Prostate gland (tissue), 2 donors: ENCODE measurements at regions not wholly inside any gene's neighbourhood (a gene's known extent, or its start where the extent isn't known, plus 50 kb on each side); places are given as distances from the start of the nearest gene placed in this dataset.

ENCODE experiments used
- DNase-seq: peaks from one replicate; pipeline ENCODE4 v3.0.0-alpha.2; 2019; ENCODE audit warnings: low spot score
- H3K27ac ChIP-seq, 2 donors: fragments of 200-600 bp; sonication (generic); 2 replicates each; pipeline ENCODE4 v1.5.1; 2017 to 2019
- H3K27me3 ChIP-seq: fragments of 200-600 bp; sonication (generic); replicated peaks from 2 replicates; pipeline ENCODE4 v1.5.1; 2019; ENCODE audit not compliant: insufficient read depth
- H3K36me3 ChIP-seq, 2 donors: fragments of 200-600 bp; sonication (generic); 1 replicate in 1 of 2; 2 replicates in 1 of 2; pipeline versions ENCODE4 v1.5.1 to v1.8.1; 2017 to 2019
- H3K4me1 ChIP-seq: fragments of 200-600 bp; sonication (generic); replicated peaks from 2 replicates; pipeline ENCODE4 v1.5.1; 2019
- H3K4me3 ChIP-seq, 2 donors: fragments of 200-600 bp; sonication (generic); 2 replicates each; pipeline ENCODE4 v1.5.1; 2017 to 2019
- H3K9me3 ChIP-seq: fragments of 200-600 bp; sonication (generic); 2 replicates; pipeline ENCODE4 v1.5.1; 2017
- POLR2A ChIP-seq: fragments of 450-650 bp; IDR thresholded peaks from one replicate; pipeline ENCODE4 v1.6.1; 2016; ENCODE audit warnings: antibody characterized with exemption, mild to moderate bottlenecking
- POLR2AphosphoS5 ChIP-seq: sonication (generic); formaldehyde crosslinking; IDR thresholded peaks from one replicate; pipeline ENCODE4 v1.6.1; 2017; ENCODE audit warnings: antibody characterized with exemption
- WGBS: methylation state at CpG from one replicate; pipeline ENCODE4 v1.1.5; 2018; 5-methylcytosine and 5-hydroxymethylcytosine counted together
- intact Hi-C: fragments of 100-400 bp; cut with DNase I; formaldehyde crosslinking; loops from one replicate; pipeline ENCODE4 v1.14.2; 2022
- TF ChIP-seq, protein P1 (sequence below), 4 experiments: fragments of 200-600 bp in 2 of 4; fragments of 450-650 bp in 2 of 4; sonication (generic) in 2 of 4; IDR thresholded peaks; 1 replicate in 3 of 4; 2 replicates in 1 of 4; pipeline ENCODE4 v1.5.1; 2016 to 2019; ENCODE audit warnings: antibody characterized with exemption in 4 of 4, mild to moderate bottlenecking in 2 of 4, moderate library complexity in 2 of 4

GRCh38 chr12:74317078-74317601, 220.5 kb upstream of the ATXN7L3B start:
- H3K27me3 ChIP-seq = no peaks in the 10 kb centered on the region
- no peak overlapping the region for H3K27ac ChIP-seq
- no peak for DNase-seq
- intact Hi-C loops = no loop called here
- no peak overlapping the region for H3K4me3 ChIP-seq
- peak; percentile 15 for TF ChIP-seq POLR2AphosphoS5
- TF ChIP-seq POLR2A = no peak
- TF ChIP-seq, protein P1, sequence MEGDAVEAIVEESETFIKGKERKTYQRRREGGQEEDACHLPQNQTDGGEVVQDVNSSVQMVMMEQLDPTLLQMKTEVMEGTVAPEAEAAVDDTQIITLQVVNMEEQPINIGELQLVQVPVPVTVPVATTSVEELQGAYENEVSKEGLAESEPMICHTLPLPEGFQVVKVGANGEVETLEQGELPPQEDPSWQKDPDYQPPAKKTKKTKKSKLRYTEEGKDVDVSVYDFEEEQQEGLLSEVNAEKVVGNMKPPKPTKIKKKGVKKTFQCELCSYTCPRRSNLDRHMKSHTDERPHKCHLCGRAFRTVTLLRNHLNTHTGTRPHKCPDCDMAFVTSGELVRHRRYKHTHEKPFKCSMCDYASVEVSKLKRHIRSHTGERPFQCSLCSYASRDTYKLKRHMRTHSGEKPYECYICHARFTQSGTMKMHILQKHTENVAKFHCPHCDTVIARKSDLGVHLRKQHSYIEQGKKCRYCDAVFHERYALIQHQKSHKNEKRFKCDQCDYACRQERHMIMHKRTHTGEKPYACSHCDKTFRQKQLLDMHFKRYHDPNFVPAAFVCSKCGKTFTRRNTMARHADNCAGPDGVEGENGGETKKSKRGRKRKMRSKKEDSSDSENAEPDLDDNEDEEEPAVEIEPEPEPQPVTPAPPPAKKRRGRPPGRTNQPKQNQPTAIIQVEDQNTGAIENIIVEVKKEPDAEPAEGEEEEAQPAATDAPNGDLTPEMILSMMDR (IDR thresholded peaks at IDR 0.05) = peak in 2 of 4 experiments; percentile 30 to 49
- H3K4me1 ChIP-seq = no peaks in the 10 kb centered on the region
- H3K9me3 ChIP-seq = no peaks in the 10 kb centered on the region
- 5% methylated on average over 2 of the region's 2 CpGs for WGBS
- no peaks in the 10 kb centered on the region for H3K36me3 ChIP-seq

DNA sequence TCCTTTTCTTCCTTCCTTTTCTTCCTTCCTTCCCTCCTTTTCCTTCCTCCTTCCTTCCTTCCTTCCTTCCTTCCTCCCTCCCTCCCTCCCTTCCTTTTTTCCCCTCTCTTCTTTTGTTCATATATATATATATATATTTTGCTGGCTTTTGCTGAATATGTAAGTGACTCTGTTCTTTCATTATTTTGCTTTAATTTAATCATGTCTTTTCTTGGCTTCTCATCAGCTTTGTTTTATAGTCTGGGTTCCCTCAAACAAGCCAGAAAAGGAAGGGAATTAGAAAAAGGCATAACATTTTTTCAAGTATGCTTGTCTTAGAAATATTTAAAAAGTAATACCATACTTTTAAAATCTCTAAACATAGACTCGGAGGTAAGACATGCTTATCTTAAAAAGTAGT, 219.9 kb upstream of the ATXN7L3B start:
- TF ChIP-seq, protein P1 (IDR thresholded peaks at IDR 0.05) = no peak
- TF ChIP-seq POLR2A (no peak), POLR2AphosphoS5 (no peak)
- 43% methylated on average over 1 of the region's 1 CpG for WGBS
- intact Hi-C loops = no loop called here

DNA sequence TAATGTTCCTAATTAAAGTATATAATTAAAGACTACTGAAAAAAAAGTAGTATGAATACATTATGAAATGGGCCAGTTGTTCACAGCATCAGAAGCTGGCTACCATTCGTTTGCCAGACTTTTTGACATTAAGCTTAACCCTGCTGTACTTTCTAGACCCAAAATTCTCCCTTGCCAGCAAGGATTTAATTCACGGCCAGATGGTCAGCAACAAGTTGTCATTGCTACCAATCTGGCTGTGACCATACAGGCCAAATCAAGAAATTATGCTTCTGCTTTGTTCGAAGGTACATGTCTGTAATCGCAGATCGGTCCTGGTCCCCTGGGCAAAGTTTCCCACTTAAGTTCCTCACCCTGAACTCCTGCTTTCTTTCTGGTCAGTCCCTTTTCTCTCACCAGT, 217.7 kb upstream of the ATXN7L3B start:
- intact Hi-C loops = no loop called here
- 78% methylated on average over 5 of the region's 5 CpGs for WGBS
- no peaks in the 10 kb centered on the region for H3K36me3 ChIP-seq
- no peaks in the 10 kb centered on the region for H3K27me3 ChIP-seq
- no peaks in the 10 kb centered on the region for H3K4me1 ChIP-seq
- TF ChIP-seq, protein P1 (IDR thresholded peaks at IDR 0.05) = no peak
- no peak for TF ChIP-seq POLR2A
- TF ChIP-seq POLR2AphosphoS5 = no peak
- no peaks in the 10 kb centered on the region for H3K9me3 ChIP-seq
- no peak overlapping the region for H3K27ac ChIP-seq
- no peak for DNase-seq
- H3K4me3 ChIP-seq = no peak overlapping the region

More for the DNA sequence above, 219.9 kb upstream of the ATXN7L3B start:
- no peak for DNase-seq
- H3K36me3 ChIP-seq = no peaks in the 10 kb centered on the region
- no peaks in the 10 kb centered on the region for H3K27me3 ChIP-seq
- no peaks in the 10 kb centered on the region for H3K9me3 ChIP-seq
- H3K27ac ChIP-seq = no peak overlapping the region
- H3K4me3 ChIP-seq = no peak overlapping the region
- no peaks in the 10 kb centered on the region for H3K4me1 ChIP-seq

- no peak for DNase-seq
- Histone ChIP-seq H3K27ac (no peak overlapping the region), H3K4me3 (no peak overlapping the region), H3K4me1 (no peaks in the 10 kb centered on the region), H3K27me3 (no peaks in the 10 kb centered on the region), H3K36me3 (no peaks in the 10 kb centered on the region), H3K9me3 (no peaks in the 10 kb centered on the region)
- intact Hi-C loops = no loop called here
- TF ChIP-seq POLR2A = no peak
- TF ChIP-seq, protein P1 (IDR thresholded peaks at IDR 0.05) = no peak
- no peak for TF ChIP-seq POLR2AphosphoS5
- WGBS = 85% methylated on average over 6 of the region's 6 CpGs
Measured at GRCh38 chr12:74321381-74321780, 216.3 kb upstream of the ATXN7L3B start.

DNA sequence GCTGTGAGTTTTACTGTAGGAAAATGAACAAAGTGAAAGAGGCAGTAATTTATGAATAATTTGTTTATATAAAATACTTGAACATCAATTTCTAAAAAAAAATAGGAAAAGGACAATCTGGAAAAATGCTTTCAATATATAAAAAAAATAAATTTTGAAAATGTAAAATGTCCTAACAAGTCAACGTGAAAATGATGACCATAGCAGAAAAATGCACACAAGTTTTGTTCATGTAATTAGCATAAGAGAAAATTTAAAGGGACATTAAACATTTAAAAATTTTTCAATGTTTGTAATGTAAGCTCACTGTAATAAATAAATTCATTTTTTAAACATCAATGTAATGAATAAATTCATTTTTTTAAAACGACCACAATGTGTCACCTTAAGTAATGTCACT, 214.8 kb upstream of the ATXN7L3B start:
- no peak for TF ChIP-seq POLR2A
- TF ChIP-seq, protein P1 (IDR thresholded peaks at IDR 0.05) = no peak
- no peak for TF ChIP-seq POLR2AphosphoS5
- Histone ChIP-seq H3K4me3 (no peak overlapping the region), H3K36me3 (no peaks in the 10 kb centered on the region), H3K27ac (no peak overlapping the region), H3K27me3 (no peaks in the 10 kb centered on the region), H3K9me3 (no peaks in the 10 kb centered on the region), H3K4me1 (no peaks in the 10 kb centered on the region)
- 75% methylated on average over 2 of the region's 2 CpGs for WGBS
- DNase-seq = no peak
- intact Hi-C loops = no loop called here
